ENCODE measurements at regions not wholly inside any gene's neighbourhood (a gene's known extent, or its start where the extent isn't known, plus 50 kb on each side); places are given as distances from the start of the nearest gene placed in this dataset.

DNA sequence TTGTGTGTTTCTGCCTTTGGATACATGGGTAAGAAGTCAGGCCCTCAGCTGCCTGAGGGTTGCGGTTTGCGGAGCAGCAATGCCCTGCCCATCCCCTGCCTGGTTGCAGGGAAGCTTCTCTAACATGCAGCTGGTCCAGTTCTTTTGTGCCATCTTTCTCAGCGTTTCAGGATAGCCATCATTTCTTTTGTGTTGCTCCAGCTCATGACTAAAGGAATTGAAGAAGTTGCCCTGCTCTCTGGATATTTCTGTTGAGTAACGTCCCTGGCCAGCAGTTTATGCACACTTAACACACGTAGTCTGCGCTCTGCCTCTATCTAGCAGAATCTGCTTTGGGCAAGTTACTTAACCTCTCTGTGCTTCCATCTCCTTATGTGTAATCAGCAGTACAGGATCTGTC, 62.1 kb downstream of the DOP1B start:
- Histone ChIP-seq H3K36me3 (ENCODE audit: control insufficient read depth in 2 of 4, insufficient read depth in 4 of 4, low read length in 3 of 4) (0 out of 8 replicates have a peak, but pooled peaks cover 0 to 2% (median 0%) of the 10 kb centered on the region in 4 experiments), H3K9ac (replicated peaks in 1 of 4; ENCODE audit: extremely low read depth in 1 of 4, low read depth in 3 of 4, low read length in 3 of 4) (no peak overlapping the region), H4K5ac (ENCODE audit: insufficient read length, low read depth, low read length) (no peak overlapping the region), H3K14ac (ENCODE audit: insufficient read length) (no peak overlapping the region), H4K91ac (replicated peaks; ENCODE audit: insufficient read length, low read length) (no peak overlapping the region), H3K23me2 (ENCODE audit: low read depth, low read length) (no peaks in the 10 kb centered on the region), H2BK5ac (ENCODE audit: low read depth, low read length) (no peak overlapping the region), H3K4me2 (ENCODE audit: insufficient read depth in 1 of 2, low read depth in 2 of 2, low read length in 2 of 2) (no peak overlapping the region), H3K4me1 (replicated peaks in 1 of 4; ENCODE audit: control insufficient read depth in 3 of 4, insufficient read depth in 4 of 4, low read length in 3 of 4) (no peaks in the 10 kb centered on the region), H2AK5ac (ENCODE audit: low read depth, low read length) (no peak overlapping the region), H3K27ac (ENCODE audit: low read depth, low read length) (no peak overlapping the region), H3K27me3 (replicated peaks in 1 of 4; ENCODE audit: control insufficient read depth in 3 of 4, extremely low read depth in 1 of 4, insufficient read depth in 3 of 4, low read length in 3 of 4) (no peaks in the 10 kb centered on the region), H2AFZ (ENCODE audit: low read length) (no peak overlapping the region), H3K18ac (ENCODE audit: extremely low read depth, low read length) (no peak overlapping the region), H2BK20ac (ENCODE audit: low read length) (no peak overlapping the region), H3K9me3 (ENCODE audit: insufficient read depth in 2 of 2, low read depth in 1 of 2, low read length in 1 of 2) (no peaks in the 10 kb centered on the region), H3K23ac (ENCODE audit: insufficient read length) (no peak overlapping the region), H3K79me1 (ENCODE audit: low read depth, low read length) (no peaks in the 10 kb centered on the region), H4K20me1 (replicated peaks in 1 of 2; ENCODE audit: control insufficient read depth in 1 of 2, insufficient read depth in 2 of 2, low read length in 2 of 2) (no peaks in the 10 kb centered on the region), H3K56ac (replicated peaks; ENCODE audit: insufficient read length, low read depth, low read length) (no peak overlapping the region), H3K4ac (replicated peaks; ENCODE audit: insufficient read length, low read depth, low read length) (no peak overlapping the region), H2BK15ac (ENCODE audit: low read length) (no peak overlapping the region), H3K4me3 (ENCODE audit: extremely low read depth in 1 of 4, insufficient read depth in 2 of 4, low read depth in 3 of 4, low read length in 4 of 4) (no peak overlapping the region), H2BK12ac (ENCODE audit: low read depth, low read length) (no peak overlapping the region), H2BK120ac (replicated peaks; ENCODE audit: low read depth, low read length) (no peak overlapping the region), H4K8ac (ENCODE audit: extremely low read depth, insufficient read depth, low read length) (no peak overlapping the region), H3K79me2 (ENCODE audit: control insufficient read depth in 1 of 2, insufficient read depth in 2 of 2, low read length in 2 of 2) (no peaks in the 10 kb centered on the region)
- ChIA-PET POLR2A (ENCODE audit: partially characterized antibody) (no interaction called here), CTCF (ENCODE audit: partially characterized antibody) (interaction anchor here (0.5 to 6.9 kb wide), 7 partner anchors 9 to 607 kb away, joined by 3 to 35 read pairs (median 3); partner anchors contain the start of gene MORC3)
- no peak for FAIRE-seq
- WGBS, 2 experiments (ENCODE audit: extremely low coverage in 1 of 2, insufficient coverage in 1 of 2, insufficient read length in 1 of 2, insufficient replicate concordance in 2 of 2, low coverage in 1 of 2, low lambda C conversion rate in 2 of 2, missing lambda C conversion rate in 1 of 2) = 92% methylated on average over 6 of the region's 6 CpGs; no CpG with 5 or more reads in 1 of the 2 experiments
- no peak for DNase-seq (ENCODE audit: low read depth in 1 of 2, low spot score in 2 of 2)
- TF ChIP-seq TBP (IDR thresholded peaks at IDR 0.05; ENCODE audit: low read depth, low read length) = no peak
- no peak for TF ChIP-seq SUZ12 (IDR thresholded peaks at IDR 0.05; ENCODE audit: low read length)
- TF ChIP-seq BRCA1 (IDR thresholded peaks at IDR 0.05; ENCODE audit: low read depth, low read length) = no peak
- no peak for TF ChIP-seq TAF7 (optimal IDR thresholded peaks at IDR 0.05; ENCODE audit: borderline replicate concordance, low read depth, low read length)
- TF ChIP-seq, protein P1, sequence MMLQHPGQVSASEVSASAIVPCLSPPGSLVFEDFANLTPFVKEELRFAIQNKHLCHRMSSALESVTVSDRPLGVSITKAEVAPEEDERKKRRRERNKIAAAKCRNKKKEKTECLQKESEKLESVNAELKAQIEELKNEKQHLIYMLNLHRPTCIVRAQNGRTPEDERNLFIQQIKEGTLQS (IDR thresholded peaks at IDR 0.05; ENCODE audit: insufficient read depth, low read depth, low read length) = no peak
- no peak for TF ChIP-seq SIX5 (IDR thresholded peaks at IDR 0.05; ENCODE audit: low read depth, low read length)
- no peak for TF ChIP-seq POLR2AphosphoS5 (IDR thresholded peaks at IDR 0.05; ENCODE audit: low read depth, low read length)
- TF ChIP-seq ZNF274 (IDR thresholded peaks at IDR 0.05; ENCODE audit: borderline replicate concordance, extremely low read depth, low read length) = no peak
- TF ChIP-seq CBX5 (IDR thresholded peaks at IDR 0.05; ENCODE audit: low read depth, low read length) = no peak
- TF ChIP-seq EP300 (IDR thresholded peaks at IDR 0.05; ENCODE audit: borderline replicate concordance in 1 of 2, low read depth in 2 of 2, low read length in 2 of 2) = no peak
- no peak for TF ChIP-seq RBBP5 (IDR thresholded peaks at IDR 0.05; ENCODE audit: borderline replicate concordance, low read depth, low read length)

All from H1 (cell line).